GM18907 (cell line): ENCODE measurements at regions not wholly inside any gene's neighbourhood (a gene's known extent, or its start where the extent isn't known, plus 50 kb on each side); places are given as distances from the start of the nearest gene placed in this dataset.

Source experiments
- ATAC-seq: cut with Tn5 transposase; IDR thresholded peaks from one replicate; pipeline ENCODE4 v1.9.1; 2021; ENCODE audit warnings: mild to moderate bottlenecking, moderate library complexity; ENCODE audit not compliant: unreplicated experiment

- no peak for ATAC-seq
Measured at GRCh38 chr3:64773137-64773536, 85.3 kb upstream of the ADAMTS9 start.

- ATAC-seq = no peak
Measured at GRCh38 chr3:64766440-64766839, 78.6 kb upstream of the ADAMTS9 start.

- ATAC-seq = no peak
Measured at GRCh38 chr3:64765947-64766346, 78.1 kb upstream of the ADAMTS9 start.

GRCh38 chr3:64764386-64764929 is 76.7 kb upstream of the ADAMTS9 start:
- ATAC-seq = no peak

GRCh38 chr3:64763980-64764379 is 76.2 kb upstream of the ADAMTS9 start:
- ATAC-seq = no peak

GRCh38 chr3:64761729-64762128 is 73.9 kb upstream of the ADAMTS9 start:
- no peak for ATAC-seq

- no peak for ATAC-seq
Measured at GRCh38 chr3:64760258-64760657, 72.5 kb upstream of the ADAMTS9 start.

GRCh38 chr3:64759811-64760210 is 72.0 kb upstream of the ADAMTS9 start:
- ATAC-seq = no peak

GRCh38 chr3:64756398-64756986 is 68.7 kb upstream of the ADAMTS9 start:
- no peak for ATAC-seq

- ATAC-seq = no peak
Measured at GRCh38 chr3:64748244-64748904, 60.6 kb upstream of the ADAMTS9 start.

GRCh38 chr3:64747679-64748078 is 59.9 kb upstream of the ADAMTS9 start:
- no peak for ATAC-seq

GRCh38 chr3:64743887-64744243 is 56.1 kb upstream of the ADAMTS9 start:
- no peak for ATAC-seq

- ATAC-seq = no peak
Measured at GRCh38 chr3:64743156-64743886, 55.5 kb upstream of the ADAMTS9 start.

- ATAC-seq = no peak
Measured at GRCh38 chr3:64741341-64741740, 53.5 kb upstream of the ADAMTS9 start.

GRCh38 chr3:64739971-64740631 is 52.3 kb upstream of the ADAMTS9 start:
- ATAC-seq = no peak
